DMS 273 treated with DMSO at 0.1 percent for 48 hours (cell line): ENCODE measurements at regions not wholly inside any gene's neighbourhood (a gene's known extent, or its start where the extent isn't known, plus 50 kb on each side); places are given as distances from the start of the nearest gene placed in this dataset.

Experiments used
- DNase-seq: peaks from one replicate; lab custom pipeline; 2025; lab: John Stamatoyannopoulos, UW

DNA sequence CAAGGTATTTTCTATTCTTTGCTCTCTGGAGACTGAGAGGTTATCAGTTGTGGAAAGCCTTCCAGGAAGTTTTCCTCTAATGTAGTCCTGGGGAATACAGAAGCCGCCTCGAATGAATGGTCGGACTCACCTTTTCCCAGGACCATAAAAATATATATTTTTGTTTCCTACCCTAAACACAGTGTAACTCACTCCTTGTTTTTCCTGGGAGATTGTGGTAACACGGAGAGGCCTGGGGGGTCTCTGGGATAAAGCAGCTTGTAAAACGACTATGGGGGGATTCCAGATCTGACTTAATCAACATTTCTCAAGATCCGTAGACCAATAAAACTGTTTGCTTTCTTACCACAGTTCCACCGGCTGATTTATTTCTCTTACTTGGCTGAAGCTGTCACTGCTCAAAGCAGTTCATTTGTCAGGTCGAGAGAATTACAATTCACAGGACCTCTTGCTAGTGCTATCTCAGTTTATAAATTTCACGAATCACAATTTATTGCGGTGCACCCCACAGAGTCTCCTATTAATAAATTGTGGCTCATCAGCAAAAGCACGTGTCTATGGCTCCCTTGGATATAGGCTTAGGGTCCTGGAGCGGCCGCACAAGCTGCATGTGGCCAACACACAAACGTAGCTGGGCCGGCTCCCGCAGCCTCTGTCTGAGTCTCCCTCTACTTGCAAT is 176.3 kb upstream of the BMPER start:
- no peak for DNase-seq

DNA sequence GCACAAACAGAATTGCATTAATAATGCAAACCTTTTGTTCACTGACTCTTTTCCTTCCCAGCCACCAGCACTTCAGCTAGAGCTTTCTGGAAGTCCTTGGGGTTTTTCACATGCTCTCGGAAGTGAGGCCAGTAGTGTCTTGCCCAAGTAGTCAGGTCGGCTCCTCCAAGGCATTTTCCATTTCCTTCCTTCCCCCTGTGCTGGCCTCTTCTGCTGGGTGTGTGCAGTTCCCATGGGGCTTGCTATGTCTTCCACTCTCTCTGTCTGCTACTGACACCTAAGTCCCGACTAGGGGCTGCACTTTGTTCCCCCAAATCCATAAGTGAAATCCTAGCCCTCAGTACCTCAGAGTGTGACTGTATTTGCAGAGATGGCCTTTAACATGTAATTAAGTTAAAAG is 175.6 kb upstream of the BMPER start:
- DNase-seq: no peak

DNA sequence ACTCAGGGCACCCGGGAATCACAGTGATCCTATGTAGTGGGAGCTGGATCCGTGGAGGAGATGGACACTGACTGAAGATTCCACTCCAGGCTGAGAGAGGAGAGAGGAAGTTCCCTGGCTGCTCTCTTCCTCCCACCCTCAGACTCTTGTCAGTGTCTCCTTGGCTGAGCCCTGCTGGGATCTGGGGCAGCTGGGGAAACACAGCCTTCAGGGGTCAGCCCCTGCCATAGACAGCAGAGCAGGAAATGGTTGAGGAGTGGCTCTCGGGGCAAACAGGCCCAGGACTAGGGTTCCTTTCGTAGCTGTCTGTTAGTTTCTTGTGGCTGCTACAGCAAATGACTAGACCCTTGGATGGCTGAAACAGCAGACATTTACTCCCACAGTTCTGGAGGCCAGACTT is 174.4 kb upstream of the BMPER start:
- DNase-seq: no peak

DNA sequence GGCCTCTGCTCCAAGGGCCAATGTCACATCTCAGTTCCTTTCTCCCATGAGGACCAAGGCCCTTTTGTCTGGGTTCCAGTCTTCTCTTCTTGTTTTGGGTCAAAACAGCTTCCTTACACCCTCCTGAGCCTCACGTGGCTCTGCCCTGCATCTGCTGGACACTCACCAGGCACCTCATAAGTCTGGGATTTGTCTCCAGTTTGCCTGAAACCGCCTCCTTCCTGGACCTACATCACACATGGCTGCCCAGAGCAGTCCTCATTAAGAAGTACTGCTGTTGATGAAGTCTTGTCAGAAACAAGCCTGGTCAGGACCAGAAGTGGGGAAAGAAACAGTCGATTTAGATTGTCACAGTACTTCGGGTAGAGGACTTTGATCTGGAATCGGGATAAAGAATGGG is 173.4 kb upstream of the BMPER start:
- no peak for DNase-seq

DNA sequence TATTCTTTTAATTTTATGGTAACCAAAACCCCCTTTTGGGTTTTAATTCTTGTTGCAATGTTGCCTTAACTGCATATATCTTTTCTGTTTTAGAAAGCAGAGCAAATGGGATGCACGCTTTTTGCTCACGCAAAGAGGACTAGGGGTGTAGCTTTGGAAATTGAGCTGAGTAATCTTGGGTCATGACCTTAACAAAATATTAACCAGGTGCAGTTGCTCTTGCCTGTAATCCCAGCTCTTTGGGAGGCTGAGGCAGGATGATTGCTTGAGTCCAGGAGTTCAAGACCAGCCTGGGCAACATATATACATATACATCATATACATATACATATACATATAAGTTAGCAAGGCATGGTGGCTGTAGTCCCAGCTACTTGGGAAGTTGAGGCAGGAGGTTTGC is 172.9 kb upstream of the BMPER start:
- no peak for DNase-seq

DNA sequence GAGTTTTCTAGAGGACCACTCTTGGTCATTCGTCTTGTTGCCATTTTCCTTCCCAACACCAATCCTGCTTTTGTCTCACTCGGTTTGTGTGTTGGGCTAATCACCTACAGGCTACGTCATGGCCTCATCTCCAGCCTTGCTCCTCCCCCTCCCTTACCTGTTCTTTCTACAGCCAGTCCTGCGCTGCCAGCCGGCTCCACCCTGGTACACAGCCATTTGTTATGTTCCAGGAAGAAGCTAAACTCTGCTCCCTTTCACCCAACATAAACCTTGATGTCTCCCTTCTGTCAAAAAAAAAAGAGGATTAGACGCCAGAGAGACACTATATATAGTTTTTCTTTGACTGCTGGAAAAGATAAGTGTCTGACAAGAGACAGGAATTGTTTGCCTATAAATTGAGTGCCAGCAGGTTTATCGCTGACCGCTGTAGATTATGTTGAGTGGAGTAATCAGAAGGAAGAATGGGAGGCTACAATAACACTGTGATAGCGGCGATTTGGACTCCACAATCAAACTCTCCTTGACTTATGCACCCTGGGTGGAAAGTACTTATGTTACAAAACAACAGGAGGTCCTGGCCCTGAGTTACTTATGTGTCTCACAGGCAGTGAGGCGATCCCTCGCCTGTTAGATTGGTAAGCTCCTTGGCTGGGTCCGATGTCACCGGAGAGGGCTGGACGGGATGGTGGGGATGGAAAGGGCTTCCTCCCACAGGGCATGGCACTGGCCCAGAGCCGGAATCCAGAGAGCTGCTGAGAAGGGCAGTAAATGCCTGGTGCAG is 171.3 kb upstream of the BMPER start:
- DNase-seq: no peak

DNA sequence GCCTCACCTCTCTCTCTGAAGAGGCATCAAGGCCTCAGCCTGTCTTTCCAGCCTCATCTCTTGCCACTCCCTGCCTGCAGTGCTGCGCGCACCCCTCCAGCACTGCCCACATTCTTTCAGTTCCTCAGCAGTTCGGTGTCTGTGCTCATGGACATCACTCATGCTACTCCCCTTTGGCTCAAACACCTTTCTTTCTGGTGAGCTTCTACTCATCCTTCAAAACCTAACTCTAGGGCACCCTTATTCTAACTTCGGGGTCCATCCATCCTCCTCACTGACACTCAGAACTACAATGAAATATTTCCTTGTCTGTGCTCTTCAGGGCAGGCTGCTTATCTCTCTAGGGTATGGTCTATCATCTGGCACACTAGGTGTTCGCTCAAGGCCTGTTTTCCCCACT is 169.9 kb upstream of the BMPER start:
- DNase-seq: no peak

DNA sequence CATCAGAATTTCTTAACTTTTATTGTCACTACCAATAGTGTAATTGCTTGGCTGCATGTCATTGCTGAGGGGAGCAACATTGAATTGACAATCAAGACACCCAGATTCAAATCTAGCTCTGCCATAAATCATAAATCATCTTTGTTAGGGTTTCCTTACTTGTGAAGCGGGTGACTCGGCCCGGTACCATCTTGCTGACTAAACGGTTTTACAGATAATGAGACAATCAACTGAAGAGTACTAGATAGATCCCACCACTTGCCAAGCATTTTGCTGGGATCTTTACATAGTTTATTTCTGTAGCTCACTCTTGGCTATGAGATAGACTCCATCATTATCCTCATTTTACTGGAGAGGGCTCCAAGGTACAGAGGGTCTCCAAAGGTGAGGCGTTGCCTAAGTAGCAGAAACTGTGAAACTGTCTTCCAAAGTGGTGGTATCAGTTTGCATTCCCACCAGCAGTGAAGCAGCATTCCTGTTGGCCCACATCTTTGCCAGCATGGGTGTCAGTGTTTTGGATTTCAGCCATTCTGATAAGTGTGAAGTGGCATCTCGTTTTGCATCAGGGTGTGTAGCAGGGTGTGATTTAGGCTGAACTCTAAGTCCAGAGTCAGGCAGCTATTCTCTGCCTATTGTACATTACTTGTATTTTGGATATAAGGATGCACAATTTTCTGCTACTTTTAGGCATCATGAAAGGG is 168.7 kb upstream of the BMPER start:
- no peak for DNase-seq

DNA sequence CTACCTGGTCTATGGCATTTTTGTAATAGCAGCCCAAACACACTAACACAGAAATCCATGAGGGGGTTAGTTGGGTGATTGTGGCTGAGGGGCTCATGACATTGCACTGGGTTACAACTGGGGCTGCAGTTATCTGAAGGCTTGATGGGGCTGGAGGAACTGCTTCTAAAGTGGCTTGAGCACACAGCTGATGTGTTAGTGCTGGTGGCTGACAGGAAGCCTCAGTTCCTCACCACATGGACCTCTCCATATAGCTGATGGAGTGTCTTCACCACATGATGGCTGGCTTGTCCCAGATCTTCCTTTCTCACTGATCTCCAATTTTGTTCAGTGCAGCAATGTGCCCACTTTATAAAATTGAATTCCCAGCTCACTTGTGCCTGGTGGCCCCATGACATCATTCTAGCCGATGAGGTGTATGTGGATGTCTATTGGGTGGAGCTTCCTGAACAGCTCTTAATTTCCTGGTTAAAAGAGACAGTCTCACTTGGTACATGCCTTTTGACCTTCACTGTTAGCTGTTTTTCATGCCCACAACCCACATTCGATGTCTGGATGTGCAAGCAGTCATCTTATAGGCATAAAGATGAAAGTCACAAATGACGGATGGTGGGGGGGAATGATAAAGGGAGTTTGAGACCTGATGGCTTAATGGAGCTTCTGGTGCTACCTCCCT is 166.9 kb upstream of the BMPER start:
- no peak for DNase-seq

DNA sequence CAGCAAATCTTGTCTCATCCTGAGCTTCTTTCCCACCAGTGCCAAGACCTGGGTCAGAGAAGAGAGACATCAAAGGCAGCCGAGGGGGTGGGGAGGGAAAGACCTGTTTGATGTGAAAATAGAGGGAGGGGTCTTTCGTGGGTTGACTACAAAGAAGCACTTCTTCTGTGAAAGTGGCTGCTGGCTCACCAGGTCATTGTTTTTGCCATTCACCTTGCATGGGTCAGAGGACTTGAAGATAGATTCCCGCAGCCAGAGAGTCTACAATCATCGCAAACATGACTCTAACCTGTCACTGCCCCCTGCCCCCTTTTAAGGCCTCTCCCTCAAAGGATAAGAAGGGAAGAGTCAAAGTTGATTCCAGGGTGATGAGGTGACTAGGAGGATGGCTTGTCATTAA is 166.1 kb upstream of the BMPER start:
- no peak for DNase-seq

DNA sequence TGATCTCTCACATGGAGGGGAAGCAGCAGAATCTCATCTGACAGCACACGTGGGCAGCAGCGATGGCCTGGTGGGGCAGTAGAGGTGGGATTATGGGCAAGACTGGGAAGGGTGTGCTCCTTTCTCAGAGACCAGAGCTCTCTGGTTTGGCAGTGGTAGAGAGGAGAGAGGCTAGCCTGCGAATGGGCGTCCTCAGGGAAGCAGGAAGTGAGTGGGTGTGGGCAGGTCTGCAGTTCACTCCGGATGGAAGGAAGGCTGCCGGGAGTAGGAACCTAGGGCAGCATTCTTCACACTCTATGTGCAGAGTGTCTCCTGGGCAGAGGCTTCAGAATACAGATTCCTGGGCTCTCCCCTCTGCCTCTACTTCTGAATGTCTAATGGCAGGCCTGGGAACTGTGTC is 162.8 kb upstream of the BMPER start:
- DNase-seq: no peak

DNA sequence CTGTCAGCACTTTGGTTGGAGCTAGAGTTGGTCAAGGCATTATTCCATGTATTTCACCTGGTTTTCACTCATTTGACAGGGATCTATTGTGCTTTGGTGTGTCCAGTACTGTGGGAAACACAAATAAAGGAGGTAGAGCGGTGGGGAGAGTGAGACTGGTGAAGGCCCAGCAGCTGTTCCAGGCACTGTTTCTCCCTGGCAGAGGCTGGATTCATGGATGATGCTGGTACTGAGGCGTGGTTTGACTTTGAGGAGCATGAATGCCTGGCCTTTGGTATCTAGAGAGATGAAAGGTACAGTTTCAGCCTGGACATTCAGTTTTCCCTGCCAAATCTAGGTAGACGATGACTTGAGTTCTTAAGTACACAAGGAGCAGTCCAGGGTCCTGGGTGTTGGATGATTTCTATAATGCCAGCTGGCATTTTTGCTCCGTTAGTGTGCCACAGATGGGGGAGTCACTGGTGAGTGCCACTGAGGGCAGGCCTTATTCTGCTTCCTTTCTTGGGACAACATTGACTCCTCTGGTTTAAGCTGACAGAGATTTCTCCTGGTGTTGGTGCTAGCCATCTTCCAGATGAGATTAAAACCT is 162.2 kb upstream of the BMPER start:
- DNase-seq: no peak

DNA sequence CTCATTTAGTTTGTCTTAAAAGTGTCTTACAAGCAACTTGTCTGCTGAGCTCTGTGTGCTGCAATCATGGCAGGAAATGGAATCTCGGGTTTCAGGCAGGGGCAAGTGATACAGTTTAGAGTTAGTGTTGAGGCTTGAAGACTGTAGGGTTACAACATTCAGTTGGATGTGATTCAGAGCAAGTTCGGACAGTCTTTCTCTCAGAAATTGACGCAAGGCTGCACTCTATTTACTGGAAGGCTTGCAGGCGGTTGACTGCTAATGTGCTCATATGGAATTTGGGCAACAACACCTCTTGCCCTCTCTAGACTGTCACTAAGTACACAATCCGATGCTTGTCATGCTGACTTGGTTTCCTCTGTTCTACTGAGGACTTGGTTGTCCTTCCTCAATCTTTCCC is 161.7 kb upstream of the BMPER start:
- no peak for DNase-seq

DNA sequence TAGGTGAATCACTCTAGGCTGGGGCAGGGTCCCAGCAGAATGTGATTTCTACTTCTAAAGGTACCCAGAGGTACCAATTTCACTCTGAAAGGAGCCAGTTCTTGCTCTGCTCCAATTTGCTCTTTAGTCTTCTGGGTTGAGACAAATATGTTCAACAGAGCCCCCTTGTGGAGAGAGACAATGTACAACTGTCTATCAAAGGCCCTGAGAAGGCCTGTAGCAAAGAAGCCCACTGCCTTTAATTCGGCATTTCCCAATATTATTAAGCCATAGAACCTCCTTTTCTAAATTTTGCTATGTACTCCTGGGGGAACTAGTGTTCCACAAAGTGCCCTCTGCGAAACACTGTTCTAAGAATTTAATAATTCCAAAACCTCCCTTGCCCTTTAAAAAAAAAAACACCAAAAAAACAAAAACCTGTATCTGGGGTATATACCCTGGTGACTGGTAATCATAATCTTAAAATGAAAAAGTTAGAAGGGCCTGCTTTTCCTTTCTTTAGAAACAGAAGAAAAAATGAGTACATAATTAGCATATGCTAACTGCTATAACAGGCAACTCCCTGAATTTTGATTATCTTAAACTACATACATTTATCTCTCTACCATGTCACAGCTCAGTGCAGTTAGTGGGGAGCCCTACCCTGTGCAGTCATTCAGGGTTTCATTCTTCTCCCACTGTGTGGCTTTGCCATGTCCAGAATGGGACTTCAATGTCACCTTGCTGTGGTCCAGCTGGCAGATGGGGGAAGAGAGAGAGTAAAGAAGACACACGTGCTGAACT is 160.9 kb upstream of the BMPER start:
- DNase-seq: no peak

DNA sequence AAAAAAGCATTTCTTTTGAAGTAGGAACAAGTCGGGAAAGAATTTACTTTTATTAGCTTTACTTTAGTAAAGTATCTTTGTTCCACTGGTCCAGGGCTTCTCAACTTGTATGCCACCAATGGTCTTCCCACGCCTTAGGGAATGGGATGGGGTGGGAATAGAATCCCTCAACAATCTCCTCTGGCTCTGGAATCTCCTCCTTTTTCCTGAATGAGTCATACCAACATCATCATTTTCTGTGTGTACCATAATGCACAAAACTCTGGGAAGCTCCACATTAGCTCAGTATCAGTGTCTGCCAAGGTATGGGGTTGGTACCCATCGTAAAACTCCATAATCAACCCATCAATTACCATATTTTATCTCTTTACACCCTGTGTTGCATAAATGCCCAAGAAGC is 159.4 kb upstream of the BMPER start:
- DNase-seq: no peak

DNA sequence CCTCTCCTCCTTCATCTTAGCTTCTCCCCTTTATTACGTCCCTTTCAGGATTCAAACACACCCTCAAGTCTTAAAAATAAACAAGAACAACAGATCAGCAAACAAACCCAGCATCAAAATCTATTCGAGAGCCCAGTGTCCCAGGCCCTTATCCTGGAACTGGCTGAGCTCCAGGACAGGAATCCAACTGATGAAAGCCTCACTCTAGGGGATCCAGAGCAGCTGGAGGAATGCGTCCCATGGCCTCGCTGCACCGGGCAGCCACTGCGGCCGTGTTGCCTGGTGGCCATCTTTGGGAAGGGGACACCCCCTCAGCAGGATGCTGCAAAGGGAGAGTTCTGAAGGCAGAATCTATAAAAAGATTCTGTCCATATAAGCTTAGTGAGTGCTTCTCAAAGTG is 156.5 kb upstream of the BMPER start:
- DNase-seq: no peak

DNA sequence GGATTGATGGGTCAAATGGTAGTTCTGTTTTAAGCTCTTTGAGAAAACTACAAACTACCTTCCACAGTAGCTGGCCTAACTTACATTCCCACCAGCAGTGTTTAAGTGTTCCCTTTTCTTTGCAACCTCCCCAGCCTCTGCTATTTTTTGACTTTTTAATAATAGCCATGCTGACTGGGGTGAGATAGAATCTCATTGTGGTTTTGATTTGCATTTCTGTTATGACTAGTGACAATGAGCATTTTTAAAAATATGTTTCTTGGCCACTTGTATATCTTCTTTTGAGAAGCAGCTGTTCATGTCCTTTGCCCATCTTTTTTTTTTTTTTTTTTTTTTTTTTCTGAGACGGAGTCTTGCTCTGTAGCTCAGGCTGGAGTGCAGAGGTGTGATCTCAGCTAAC is 155.2 kb upstream of the BMPER start:
- DNase-seq: no peak

DNA sequence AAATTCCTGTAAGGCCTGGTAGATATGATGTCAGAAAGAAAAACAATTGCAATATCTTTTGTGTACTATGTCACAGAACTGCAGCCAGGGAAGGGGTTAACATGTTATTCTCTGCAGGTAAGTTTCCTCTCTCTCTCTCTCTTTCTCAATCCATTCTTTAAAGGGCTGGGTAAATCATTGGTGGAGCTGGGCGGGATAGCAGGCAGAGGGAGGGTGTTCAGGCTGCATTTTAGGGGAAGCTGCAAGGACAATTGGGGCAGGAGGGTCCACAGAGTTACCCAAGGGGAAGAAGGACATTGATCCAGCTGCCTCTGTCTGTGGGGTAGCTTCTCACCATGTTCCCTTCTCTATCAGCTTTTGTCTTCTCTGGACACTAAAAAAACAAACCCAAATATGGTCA is 153.9 kb upstream of the BMPER start:
- no peak for DNase-seq

DNA sequence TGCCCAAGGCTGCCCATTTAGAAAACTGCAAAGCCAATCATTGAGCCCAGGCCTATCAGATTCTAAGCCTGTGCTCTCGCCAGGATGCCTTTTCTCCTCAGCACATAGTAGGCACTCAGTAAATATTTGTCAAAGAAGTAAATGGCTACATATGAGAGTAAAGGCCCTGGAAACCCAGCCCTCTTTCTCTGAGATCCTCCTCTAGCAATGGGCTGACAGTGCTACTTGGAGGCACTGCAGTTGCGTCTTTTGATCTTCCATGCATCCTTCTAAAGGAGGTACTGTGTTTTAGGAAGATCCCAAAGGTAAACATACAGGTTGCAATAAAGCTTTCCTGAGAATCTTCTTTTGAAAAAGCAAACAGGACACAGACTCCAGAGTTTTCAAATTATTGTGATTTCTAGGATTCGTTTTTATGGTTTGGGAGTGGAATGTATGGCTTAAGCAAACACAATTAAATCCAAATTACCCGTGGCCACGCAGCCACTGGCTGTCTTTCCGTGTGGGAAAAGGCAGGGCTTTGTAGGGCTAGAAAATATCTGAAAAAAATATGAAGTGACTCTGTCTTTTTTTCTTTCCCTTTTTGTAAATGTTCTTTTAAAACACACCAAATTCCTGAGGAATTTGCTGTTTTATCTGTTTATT is 151.3 kb upstream of the BMPER start:
- no peak for DNase-seq

DNA sequence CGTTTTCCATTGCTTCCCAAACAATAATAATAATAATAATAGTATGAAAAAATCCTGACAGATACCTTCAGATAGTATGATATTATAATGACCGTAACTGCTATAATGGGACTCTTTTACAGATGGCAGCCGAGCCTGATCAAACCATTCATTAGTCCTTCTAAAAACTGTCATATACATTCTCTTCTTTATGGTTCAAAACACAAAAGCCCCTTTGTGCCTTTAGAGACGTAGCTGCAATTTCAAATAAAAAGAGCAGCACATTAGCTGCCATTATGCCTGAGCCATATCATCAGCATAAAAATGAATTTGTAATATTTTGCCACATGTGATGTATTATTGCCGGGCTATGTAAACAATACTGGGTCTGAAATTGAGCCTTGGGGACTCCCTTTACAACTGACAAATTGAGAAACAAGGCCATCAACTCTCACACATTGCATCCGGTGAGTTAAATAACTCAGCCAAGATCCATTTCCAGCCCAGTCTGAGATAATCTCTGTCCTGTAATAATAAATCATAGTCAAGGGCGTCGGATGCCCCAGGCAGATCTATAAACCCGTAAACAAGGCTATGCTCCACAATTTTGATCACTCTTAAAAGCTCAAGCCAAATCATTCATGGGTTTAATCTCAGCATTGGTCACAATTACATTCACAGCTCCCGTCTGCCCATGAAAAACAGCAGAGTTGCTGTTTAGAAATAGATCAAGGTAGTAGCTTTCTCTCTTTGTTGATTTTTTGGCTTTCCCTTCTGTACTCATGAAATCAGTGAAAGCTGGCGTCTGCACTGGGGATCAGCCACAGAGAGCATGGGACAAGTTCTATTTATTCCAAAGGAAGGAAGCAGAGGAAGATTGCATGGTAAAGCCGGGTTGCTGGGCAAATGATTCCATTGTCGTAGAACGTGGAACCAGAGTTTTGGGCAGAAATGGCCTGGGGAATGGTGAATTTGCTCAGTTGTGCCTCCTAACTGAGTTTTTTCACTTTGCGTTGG is 150.1 kb upstream of the BMPER start:
- no peak for DNase-seq
